GM23248 (cell line): ENCODE measurements at regions not wholly inside any gene's neighbourhood (a gene's known extent, or its start where the extent isn't known, plus 50 kb on each side); places are given as distances from the start of the nearest gene placed in this dataset.

Source experiments
- DNase-seq: peaks from one replicate; pipeline ENCODE4 v3.0.0-alpha.2; 2015
- H2AFZ ChIP-seq: fragments of 200-600 bp; sonication (generic); 2 replicates; pipeline ENCODE4 v1.6.1; 2016; ENCODE audit warnings: antibody characterized with exemption
- H3F3A ChIP-seq: fragments of 200-600 bp; sonication (generic); 2 replicates; pipeline ENCODE4 v1.6.1; 2016; ENCODE audit warnings: mild to moderate bottlenecking, antibody characterized with exemption, mixed run types; ENCODE audit not compliant: insufficient read depth
- H3K27ac ChIP-seq: fragments of 200-600 bp; sonication (generic); 2 replicates; pipeline ENCODE4 v1.5.1; 2016; ENCODE audit warnings: mild to moderate bottlenecking
- H3K27me3 ChIP-seq: fragments of 200-600 bp; sonication (generic); replicated peaks from 2 replicates; pipeline ENCODE4 v1.6.1; 2016; ENCODE audit warnings: mild to moderate bottlenecking; ENCODE audit not compliant: insufficient read depth
- H3K36me3 ChIP-seq: fragments of 200-600 bp; sonication (generic); 2 replicates; pipeline ENCODE4 v1.6.1; 2016; ENCODE audit warnings: low read depth, mild to moderate bottlenecking
- H3K4me1 ChIP-seq: fragments of 200-600 bp; sonication (generic); 2 replicates; pipeline ENCODE4 v1.6.1; 2016; ENCODE audit warnings: mild to moderate bottlenecking; ENCODE audit not compliant: insufficient read depth
- H3K4me2 ChIP-seq: fragments of 200-600 bp; sonication (generic); one replicate; pipeline ENCODE4 v1.6.1; 2016; ENCODE audit warnings: mild to moderate bottlenecking; ENCODE audit not compliant: unreplicated experiment
- H3K4me3 ChIP-seq: fragments of 200-600 bp; sonication (generic); 2 replicates; pipeline ENCODE4 v1.5.1; 2016; ENCODE audit warnings: mild to moderate bottlenecking
- H3K79me2 ChIP-seq: fragments of 200-600 bp; sonication (generic); 2 replicates; pipeline ENCODE4 v1.6.1; 2016; ENCODE audit warnings: mild to moderate bottlenecking; ENCODE audit not compliant: insufficient read depth
- H3K9ac ChIP-seq: fragments of 200-600 bp; sonication (generic); 2 replicates; pipeline ENCODE4 v1.6.1; 2016; ENCODE audit warnings: mild to moderate bottlenecking
- H3K9me2 ChIP-seq: fragments of 200-600 bp; sonication (generic); 2 replicates; pipeline ENCODE4 v1.6.1; 2016; ENCODE audit warnings: mixed run types, mild to moderate bottlenecking, moderate library complexity; ENCODE audit not compliant: insufficient read depth
- H3K9me3 ChIP-seq: fragments of 200-600 bp; sonication (generic); one replicate; pipeline ENCODE4 v1.6.1; 2017; ENCODE audit warnings: low read depth
- H4K20me1 ChIP-seq: fragments of 200-600 bp; sonication (generic); 2 replicates; pipeline ENCODE4 v1.6.0; 2016; ENCODE audit not compliant: insufficient read depth
- EZH2 ChIP-seq: fragments of 200-600 bp; sonication (generic); IDR thresholded peaks from 2 replicates; pipeline ENCODE4 v1.6.1; 2018; ENCODE audit warnings: antibody characterized with exemption, mild to moderate bottlenecking; ENCODE audit not compliant: insufficient read depth, poor library complexity, severe bottlenecking
- EZH2phosphoT487 ChIP-seq: fragments of 200-600 bp; sonication (generic); IDR thresholded peaks from 2 replicates; pipeline ENCODE4 v1.6.1; 2018; ENCODE audit warnings: antibody characterized with exemption, moderate library complexity, mild to moderate bottlenecking, low read depth; ENCODE audit not compliant: insufficient read depth
- WGBS, 2 experiments: methylation state at CpG; one replicate each; pipeline ENCODE4 v1.1.6; 2015 to 2017; ENCODE audit warnings: low lambda C conversion rate in 2 of 2, low coverage in 1 of 2; ENCODE audit errors: missing lambda C conversion rate in 2 of 2; 5-methylcytosine and 5-hydroxymethylcytosine counted together
- in situ Hi-C: fragments of 300-500 bp; cut with MboI; formaldehyde crosslinking; loops from 2 replicates; pipeline ENCODE4 v1.15.0; 2020

GRCh38 chr5:152142840-152143469, 218.3 kb upstream of the GLRA1 start:
- in situ Hi-C loops = loop anchor here (10.0 kb wide), 1 partner anchor 308 kb away; no protein-coding TSS in a partner anchor
- no peaks in the 10 kb centered on the region for H3K4me1 ChIP-seq
- no peaks in the 10 kb centered on the region for H3K9me2 ChIP-seq

GRCh38 chr5:152140347-152140746, 215.7 kb upstream of the GLRA1 start:
- Histone ChIP-seq H4K20me1 (no peaks in the 10 kb centered on the region), H3K4me1 (no peaks in the 10 kb centered on the region), H3K79me2 (no peaks in the 10 kb centered on the region), H3K4me3 (no peak overlapping the region), H3K36me3 (no peaks in the 10 kb centered on the region), H3F3A (no peaks in the 10 kb centered on the region), H2AFZ (no peak overlapping the region), H3K9me2 (no peaks in the 10 kb centered on the region), H3K4me2 (no peak overlapping the region), H3K27ac (no peak overlapping the region), H3K9me3 (no peaks in the 10 kb centered on the region), H3K27me3 (no peaks in the 10 kb centered on the region; the same call in 1 of the 2 replicates), H3K9ac (no peak overlapping the region)
- 46 to 47% methylated on average over 1 of the region's 1 CpG for WGBS, 2 experiments
- DNase-seq = no peak
- in situ Hi-C loops = loop anchor here (10.0 kb wide), 1 partner anchor 306 kb away; no protein-coding TSS in a partner anchor
- TF ChIP-seq EZH2phosphoT487 (no peak), EZH2 (no peak)

More at GRCh38 chr5:152142840-152143469, 218.3 kb upstream of the GLRA1 start:
- H2AFZ ChIP-seq = no peak overlapping the region
- no peak for TF ChIP-seq EZH2
- TF ChIP-seq EZH2phosphoT487 = no peak
- H3K9ac ChIP-seq = no peak overlapping the region
- H3K27ac ChIP-seq = no peak overlapping the region
- no peaks in the 10 kb centered on the region for H3K9me3 ChIP-seq
- H4K20me1 ChIP-seq = no peaks in the 10 kb centered on the region
- H3K27me3 ChIP-seq = no peaks in the 10 kb centered on the region; the same call in 1 of the 2 replicates
- H3K4me2 ChIP-seq = no peak overlapping the region
- H3F3A ChIP-seq = no peaks in the 10 kb centered on the region
- 8 to 10% methylated on average over 3 of the region's 3 CpGs for WGBS, 2 experiments
- H3K79me2 ChIP-seq = no peaks in the 10 kb centered on the region
- H3K4me3 ChIP-seq = no peak overlapping the region
- H3K36me3 ChIP-seq = no peaks in the 10 kb centered on the region
- DNase-seq = peak; percentile 60

GRCh38 chr5:152137063-152137462, 212.4 kb upstream of the GLRA1 start:
- Histone ChIP-seq H3K9me3 (no peaks in the 10 kb centered on the region), H3K27ac (no peak overlapping the region), H3K27me3 (no peaks in the 10 kb centered on the region; the same call in 1 of the 2 replicates), H3K4me1 (no peaks in the 10 kb centered on the region), H3K9ac (no peak overlapping the region), H4K20me1 (no peaks in the 10 kb centered on the region), H3F3A (no peaks in the 10 kb centered on the region), H3K4me3 (no peak overlapping the region), H3K79me2 (no peaks in the 10 kb centered on the region), H3K9me2 (no peaks in the 10 kb centered on the region), H2AFZ (no peak overlapping the region), H3K36me3 (no peaks in the 10 kb centered on the region), H3K4me2 (no peak overlapping the region)
- DNase-seq = no peak
- TF ChIP-seq EZH2 = no peak
- TF ChIP-seq EZH2phosphoT487 = no peak
- in situ Hi-C loops = no loop called here
- WGBS, 2 experiments = 5 to 6% methylated on average over 4 of the region's 4 CpGs

GRCh38 chr5:152136321-152136720, 211.7 kb upstream of the GLRA1 start:
- Histone ChIP-seq H3K4me3 (no peak overlapping the region), H3K36me3 (no peaks in the 10 kb centered on the region), H3K4me2 (no peak overlapping the region), H2AFZ (no peak overlapping the region), H3K9me2 (no peaks in the 10 kb centered on the region), H3F3A (no peaks in the 10 kb centered on the region), H3K4me1 (no peaks in the 10 kb centered on the region), H3K9me3 (no peaks in the 10 kb centered on the region), H3K27ac (no peak overlapping the region), H4K20me1 (no peaks in the 10 kb centered on the region), H3K79me2 (no peaks in the 10 kb centered on the region), H3K9ac (no peak overlapping the region), H3K27me3 (no peaks in the 10 kb centered on the region; the same call in 1 of the 2 replicates)
- no peak for DNase-seq
- in situ Hi-C loops = no loop called here
- TF ChIP-seq EZH2 (no peak), EZH2phosphoT487 (no peak)
- WGBS, 2 experiments = 4 to 12% methylated on average over 6 of the region's 6 CpGs
